AML-193 (cell line): ENCODE measurements at regions not wholly inside any gene's neighbourhood (a gene's known extent, or its start where the extent isn't known, plus 50 kb on each side); places are given as distances from the start of the nearest gene placed in this dataset.
"Not testable (repeated sequence)": the region's sequence is repeated elsewhere in the genome, so short reads cannot be mapped to it uniquely, and the experiment has no call there.

Experiments used
- DNase-seq, 2 experiments: peaks; one replicate each; lab custom pipeline; 2025; lab: John Stamatoyannopoulos, UW

- no peak for DNase-seq
These were observed 79.4 kb downstream of the IGLL1 start for GRCh38 chr22:23500508-23501260.

- DNase-seq = no peak
These were observed 80.1 kb downstream of the IGLL1 start for GRCh38 chr22:23499845-23500500.

- no peak for DNase-seq
These were observed 81.0 kb downstream of the IGLL1 start for GRCh38 chr22:23498811-23499798.

GRCh38 chr22:23497889-23498288, 82.2 kb downstream of the IGLL1 start:
- DNase-seq = not testable (repeated sequence)

GRCh38 chr22:23497016-23497885, 82.8 kb downstream of the IGLL1 start:
- DNase-seq = no peak

- DNase-seq = no peak
These were observed 83.7 kb downstream of the IGLL1 start for GRCh38 chr22:23496445-23496833.

- no peak for DNase-seq
These were observed 84.3 kb downstream of the IGLL1 start for GRCh38 chr22:23495614-23496444.

- no peak for DNase-seq
These were observed 85.2 kb downstream of the IGLL1 start for GRCh38 chr22:23494930-23495266.

- no peak for DNase-seq
These were observed 94.6 kb downstream of the IGLL1 start for GRCh38 chr22:23485490-23485889.

GRCh38 chr22:23484651-23485050, 95.4 kb downstream of the IGLL1 start:
- no peak for DNase-seq

GRCh38 chr22:23481369-23481768, 98.7 kb downstream of the IGLL1 start:
- no peak for DNase-seq

GRCh38 chr22:23478175-23478574, 101.9 kb downstream of the IGLL1 start:
- no peak for DNase-seq

GRCh38 chr22:23474531-23474930, 105.6 kb downstream of the IGLL1 start:
- not testable (repeated sequence) for DNase-seq

GRCh38 chr22:23473901-23474300, 106.2 kb downstream of the IGLL1 start:
- no peak for DNase-seq

GRCh38 chr22:23472376-23472775, 107.7 kb downstream of the IGLL1 start:
- not testable (repeated sequence) for DNase-seq

- no peak for DNase-seq
These were observed 108.4 kb downstream of the IGLL1 start for GRCh38 chr22:23471698-23472097.

GRCh38 chr22:23470811-23471389, 109.2 kb downstream of the IGLL1 start:
- no peak for DNase-seq

GRCh38 chr22:23467721-23468294, 112.3 kb downstream of the IGLL1 start:
- DNase-seq = no peak

- DNase-seq = no peak
These were observed 113.7 kb downstream of the IGLL1 start for GRCh38 chr22:23466351-23466750.

GRCh38 chr22:23464796-23465195, 115.3 kb downstream of the IGLL1 start:
- not testable (repeated sequence) for DNase-seq
